Stimulated activated CD8-positive, alpha-beta memory T cell treated with anti-CD3 and anti-CD28 coated beads, Interleukin-4, amount 100 ng/mL, for 48 hours (primary cell): ENCODE measurements at regions not wholly inside any gene's neighbourhood (a gene's known extent, or its start where the extent isn't known, plus 50 kb on each side); places are given as distances from the start of the nearest gene placed in this dataset.

ENCODE experiments used
- DNase-seq: peaks from one replicate; pipeline ENCODE4 v3.0.0-alpha.2; 2020

DNA sequence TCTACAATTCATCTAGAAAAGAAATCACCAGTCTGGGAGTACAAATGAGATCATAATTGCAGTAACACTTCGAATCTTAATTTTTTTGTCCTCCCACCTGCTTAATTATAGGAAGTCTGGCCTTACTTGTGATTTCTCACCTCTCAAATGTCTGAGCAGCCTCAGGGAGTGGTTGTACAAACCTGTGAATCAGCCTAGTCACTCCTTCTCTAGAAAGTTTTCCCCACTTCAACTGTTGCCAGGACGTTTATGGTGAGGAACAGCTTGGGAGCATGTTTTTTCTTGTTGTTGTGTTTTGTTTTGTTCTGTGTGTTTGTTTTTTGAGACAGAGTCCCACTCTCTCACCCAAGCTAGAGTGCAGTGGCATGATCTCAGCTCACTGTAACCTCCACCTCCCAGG lies 50.3 kb upstream of the CLDN10 start:
- DNase-seq, result no peak
